Activated T-cell treated with anti-CD3 and anti-CD28 coated beads, Interleukin-2, amount 50 U/mL, for 72 hours (primary cell): ENCODE measurements at regions not wholly inside any gene's neighbourhood (a gene's known extent, or its start where the extent isn't known, plus 50 kb on each side); places are given as distances from the start of the nearest gene placed in this dataset.
A peak's percentile ranks its signal among the peaks of the same experiment; 100 is the strongest.

Source experiments
- ATAC-seq, 2 donors: fragments of 150-1000 bp; cut with Tn5 transposase; replicated peaks in 1 of 2; 2 replicates each; pipeline ENCODE4 v1.10.0; 2021; ENCODE audit warnings: moderate library complexity in 2 of 2, mild to moderate bottlenecking in 1 of 2
- DNase-seq, 2 donors: peaks; one replicate each; pipeline ENCODE4 v3.0.0; 2021 to 2022; ENCODE audit warnings: mixed read lengths in 1 of 2
- H3K27ac Mint-ChIP-seq: one replicate; pipeline ENCODE4 v1.8.0; 2022; ENCODE audit warnings: mild to moderate bottlenecking, moderate library complexity, mixed read lengths
- H3K27me3 Mint-ChIP-seq: one replicate; pipeline ENCODE4 v1.8.0; 2022; ENCODE audit warnings: low read depth, mixed read lengths
- H3K36me3 Mint-ChIP-seq, 2 donors: one replicate each; pipeline ENCODE4 v1.8.0; 2022; ENCODE audit warnings: mixed read lengths in 2 of 2, mild to moderate bottlenecking in 1 of 2; ENCODE audit not compliant: insufficient read depth in 2 of 2
- H3K4me1 Mint-ChIP-seq: one replicate; pipeline ENCODE4 v1.8.0; 2022; ENCODE audit warnings: low read depth, mixed read lengths
- H3K4me3 Mint-ChIP-seq, 2 donors: one replicate each; pipeline ENCODE4 v1.8.0; 2022; ENCODE audit warnings: mild to moderate bottlenecking in 2 of 2, mixed read lengths in 2 of 2, moderate library complexity in 2 of 2
- H3K9me3 Mint-ChIP-seq, 2 donors: one replicate each; pipeline ENCODE4 v1.8.0; 2022; ENCODE audit warnings: mixed read lengths in 2 of 2

- H3K27me3 Mint-ChIP-seq, result peaks cover 2% of the 10 kb centered on the region
- no peaks in the 10 kb centered on the region for H3K36me3 Mint-ChIP-seq
- DNase-seq (peak; percentile 5 to 12), ATAC-seq (peak in 1 of 2 donors; percentile 38)
- H3K4me3 Mint-ChIP-seq, result no peak overlapping the region
- no peaks in the 10 kb centered on the region for H3K9me3 Mint-ChIP-seq
- no peak overlapping the region for H3K27ac Mint-ChIP-seq
- peaks cover 6% of the 10 kb centered on the region for H3K4me1 Mint-ChIP-seq
Measured at GRCh38 chr1:37288900-37289299, 185.5 kb upstream of the ZC3H12A start.

DNA sequence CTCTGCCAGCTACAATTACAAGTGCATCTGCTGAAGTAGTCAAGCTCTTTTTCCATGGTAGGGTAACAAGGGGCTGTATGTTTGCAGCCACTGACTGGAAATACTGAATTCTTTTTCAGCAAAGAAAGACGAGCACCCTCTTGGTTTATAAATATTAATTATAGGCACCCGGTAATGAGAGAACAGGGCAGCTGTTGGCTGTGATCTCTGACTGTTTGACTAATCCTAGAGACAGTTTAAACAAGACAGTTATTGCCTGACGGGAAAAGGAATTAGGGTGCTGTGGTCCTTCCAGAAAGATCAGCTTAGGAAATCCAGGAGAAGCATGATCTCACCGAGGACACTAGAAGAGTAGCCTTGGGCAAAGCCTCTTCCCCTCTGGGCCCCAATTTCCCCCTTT lies 183.7 kb upstream of the ZC3H12A start:
- no peak overlapping the region for H3K4me3 Mint-ChIP-seq
- ATAC-seq (no peak), DNase-seq (no peak)
- H3K9me3 Mint-ChIP-seq, result no peaks in the 10 kb centered on the region
- peaks cover 6% of the 10 kb centered on the region for H3K4me1 Mint-ChIP-seq
- no peaks in the 10 kb centered on the region for H3K36me3 Mint-ChIP-seq
- no peak overlapping the region for H3K27ac Mint-ChIP-seq
- H3K27me3 Mint-ChIP-seq, result peaks cover 12% of the 10 kb centered on the region

DNA sequence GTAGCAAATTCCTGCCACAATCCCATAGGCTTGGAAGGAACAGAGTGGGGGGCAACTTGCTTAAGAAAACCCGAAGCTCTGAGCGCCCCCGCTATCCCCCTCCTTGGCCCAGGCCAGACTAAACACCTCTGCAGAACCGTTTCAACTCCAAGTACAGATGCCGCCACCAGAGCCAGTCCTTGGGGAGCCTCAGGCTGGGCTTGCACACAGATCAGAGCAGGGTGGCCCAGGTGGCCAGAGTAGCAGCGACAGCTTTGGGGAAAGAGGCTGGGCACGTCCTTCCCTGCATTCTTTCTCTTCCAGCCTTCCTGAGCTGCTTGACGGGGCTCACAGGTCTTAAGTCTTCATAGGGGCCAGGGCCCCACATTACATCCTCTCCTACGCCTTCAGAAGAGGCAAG lies 181.6 kb upstream of the ZC3H12A start:
- DNase-seq (no peak), ATAC-seq (no peak)
- Mint-ChIP-seq H3K4me3 (no peak overlapping the region), H3K27me3 (peaks cover 20% of the 10 kb centered on the region), H3K4me1 (peaks cover 6% of the 10 kb centered on the region), H3K27ac (no peak overlapping the region), H3K36me3 (no peaks in the 10 kb centered on the region), H3K9me3 (no peaks in the 10 kb centered on the region)

GRCh38 chr1:37294096-37294495 lies 180.3 kb upstream of the ZC3H12A start:
- Mint-ChIP-seq H3K27me3 (peaks cover 29% of the 10 kb centered on the region), H3K36me3 (no peaks in the 10 kb centered on the region), H3K27ac (no peak overlapping the region), H3K9me3 (no peaks in the 10 kb centered on the region), H3K4me1 (peaks cover 1% of the 10 kb centered on the region), H3K4me3 (no peak overlapping the region)
- no peak for DNase-seq
- ATAC-seq, result no peak

DNA sequence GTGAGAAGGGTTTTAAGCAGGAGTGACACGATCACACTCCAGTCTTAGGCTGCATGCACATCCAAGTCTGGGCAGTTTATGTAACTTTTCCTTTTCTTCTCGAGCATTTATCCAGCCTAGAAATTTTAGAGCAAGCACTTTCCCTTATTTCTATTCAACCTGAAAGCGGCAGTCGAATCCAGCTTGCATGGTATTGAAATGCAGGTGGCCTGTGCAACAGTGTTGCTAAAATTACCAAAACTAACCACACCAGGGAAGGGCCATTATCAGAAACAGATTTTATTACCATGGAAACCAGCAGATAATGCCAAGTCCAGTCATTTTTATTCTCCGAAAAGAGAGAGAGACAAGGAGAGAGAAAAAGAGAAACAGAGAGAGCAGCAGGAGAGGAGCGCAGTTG lies 179.9 kb upstream of the ZC3H12A start:
- no peaks in the 10 kb centered on the region for H3K4me1 Mint-ChIP-seq
- no peak overlapping the region for H3K27ac Mint-ChIP-seq
- DNase-seq (no peak), ATAC-seq (no peak)
- H3K9me3 Mint-ChIP-seq, result no peaks in the 10 kb centered on the region
- no peaks in the 10 kb centered on the region for H3K36me3 Mint-ChIP-seq
- peaks cover 29% of the 10 kb centered on the region for H3K27me3 Mint-ChIP-seq
- no peak overlapping the region for H3K4me3 Mint-ChIP-seq

DNA sequence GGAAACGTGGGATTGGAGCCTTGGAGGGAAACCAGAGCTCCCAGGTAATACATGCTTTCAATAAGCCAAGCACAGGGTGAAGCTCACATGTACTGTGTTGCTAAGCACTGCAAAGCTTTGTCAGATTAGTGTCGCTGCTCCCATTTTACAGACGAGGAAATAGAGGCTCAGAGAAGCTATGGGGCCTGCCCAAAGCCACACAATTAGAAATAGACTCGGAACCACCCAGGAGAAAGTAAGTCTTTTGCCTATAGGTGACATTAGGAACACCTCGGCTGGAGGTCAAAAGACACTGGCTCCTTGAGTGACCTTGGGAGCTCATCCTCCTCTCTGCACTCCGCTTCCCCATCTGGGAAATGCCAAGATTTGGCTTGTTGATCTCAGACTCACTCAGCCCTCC lies 175.6 kb upstream of the ZC3H12A start:
- Mint-ChIP-seq H3K27ac (no peak overlapping the region), H3K27me3 (peaks cover 29% of the 10 kb centered on the region), H3K4me1 (no peaks in the 10 kb centered on the region), H3K4me3 (no peak overlapping the region), H3K9me3 (no peaks in the 10 kb centered on the region), H3K36me3 (no peaks in the 10 kb centered on the region)
- ATAC-seq, result no peak
- no peak for DNase-seq

GRCh38 chr1:37299216-37299615 lies 175.2 kb upstream of the ZC3H12A start:
- Mint-ChIP-seq H3K4me1 (no peaks in the 10 kb centered on the region), H3K36me3 (no peaks in the 10 kb centered on the region), H3K4me3 (no peak overlapping the region), H3K9me3 (no peaks in the 10 kb centered on the region), H3K27me3 (peaks cover 28% of the 10 kb centered on the region), H3K27ac (no peak overlapping the region)
- DNase-seq, result no peak
- ATAC-seq, result no peak

DNA sequence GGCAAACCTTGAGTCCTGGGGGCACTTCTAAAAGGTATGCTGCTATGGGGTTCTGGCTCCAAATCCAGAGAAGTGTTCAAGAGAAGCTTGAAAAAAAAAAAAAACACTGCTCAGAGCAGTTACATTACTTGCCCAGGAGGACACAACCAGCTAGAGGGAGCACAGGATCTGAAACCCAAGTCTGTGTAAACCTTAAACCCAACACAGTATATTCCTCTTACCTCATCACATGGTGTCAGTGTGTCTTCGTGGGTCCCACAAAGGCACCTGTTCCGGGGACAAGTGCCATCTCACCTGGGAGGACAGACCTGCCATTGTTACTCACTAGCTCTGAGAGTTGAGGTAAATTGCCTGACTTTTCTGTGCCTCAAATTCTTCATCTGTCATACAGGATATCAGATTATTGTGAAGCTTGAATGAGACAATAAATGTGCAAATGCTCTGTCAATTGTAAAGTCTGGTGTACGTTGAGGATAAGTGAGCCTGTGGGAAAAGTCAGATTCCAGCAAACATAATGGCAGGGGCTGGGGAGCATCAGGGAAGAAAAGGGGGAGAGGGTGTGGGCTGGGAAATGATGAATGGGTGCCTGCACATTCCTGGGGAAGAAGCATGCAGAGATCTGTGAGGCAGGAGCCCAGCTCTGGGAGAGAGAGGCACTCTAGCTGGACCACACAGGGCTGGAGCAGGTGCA lies 170.4 kb upstream of the ZC3H12A start:
- Mint-ChIP-seq H3K27me3 (peaks cover 19% of the 10 kb centered on the region), H3K4me3 (no peak overlapping the region), H3K27ac (no peak overlapping the region), H3K36me3 (no peaks in the 10 kb centered on the region), H3K4me1 (no peaks in the 10 kb centered on the region), H3K9me3 (no peaks in the 10 kb centered on the region)
- DNase-seq (no peak), ATAC-seq (no peak)

DNA sequence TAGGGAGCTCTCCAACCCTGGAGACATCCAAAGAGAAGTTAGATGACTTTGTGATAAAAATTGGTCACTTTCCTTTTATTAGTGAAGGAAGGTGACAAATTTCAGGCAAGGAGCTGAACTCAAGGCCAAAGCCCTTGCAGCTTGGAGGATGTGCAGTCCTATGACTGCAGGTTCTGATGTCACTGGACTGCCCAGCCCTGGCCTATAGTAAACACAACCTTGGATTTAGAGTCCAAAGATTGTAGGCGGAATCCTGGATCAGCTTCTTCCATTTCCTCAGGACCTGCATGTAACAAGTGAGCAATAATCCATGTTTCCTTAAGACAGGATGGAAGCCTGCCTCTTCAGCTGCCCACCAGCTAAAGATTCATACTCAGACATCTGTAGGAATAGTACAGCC lies 169.3 kb upstream of the ZC3H12A start:
- Mint-ChIP-seq H3K4me3 (no peak overlapping the region), H3K9me3 (no peaks in the 10 kb centered on the region), H3K4me1 (no peaks in the 10 kb centered on the region), H3K36me3 (no peaks in the 10 kb centered on the region), H3K27ac (no peak overlapping the region), H3K27me3 (peaks cover 19% of the 10 kb centered on the region)
- no peak for ATAC-seq
- no peak for DNase-seq

GRCh38 chr1:37305841-37306240 lies 168.5 kb upstream of the ZC3H12A start:
- no peak overlapping the region for H3K27ac Mint-ChIP-seq
- no peak overlapping the region for H3K4me3 Mint-ChIP-seq
- H3K27me3 Mint-ChIP-seq, result peaks cover 19% of the 10 kb centered on the region
- no peaks in the 10 kb centered on the region for H3K36me3 Mint-ChIP-seq
- H3K9me3 Mint-ChIP-seq, result no peaks in the 10 kb centered on the region
- DNase-seq (no peak), ATAC-seq (no peak)
- H3K4me1 Mint-ChIP-seq, result no peaks in the 10 kb centered on the region

GRCh38 chr1:37306461-37306860 lies 167.9 kb upstream of the ZC3H12A start:
- H3K9me3 Mint-ChIP-seq, result no peaks in the 10 kb centered on the region
- peaks cover 19% of the 10 kb centered on the region for H3K27me3 Mint-ChIP-seq
- ATAC-seq (no peak), DNase-seq (no peak)
- no peak overlapping the region for H3K4me3 Mint-ChIP-seq
- H3K27ac Mint-ChIP-seq, result no peak overlapping the region
- no peaks in the 10 kb centered on the region for H3K36me3 Mint-ChIP-seq
- no peaks in the 10 kb centered on the region for H3K4me1 Mint-ChIP-seq

- Mint-ChIP-seq H3K4me1 (no peaks in the 10 kb centered on the region), H3K27me3 (peaks cover 22% of the 10 kb centered on the region), H3K36me3 (no peaks in the 10 kb centered on the region), H3K4me3 (no peak overlapping the region), H3K27ac (no peak overlapping the region), H3K9me3 (no peaks in the 10 kb centered on the region)
- ATAC-seq, result no peak
- no peak for DNase-seq
Measured at GRCh38 chr1:37306871-37307270, 167.5 kb upstream of the ZC3H12A start.

DNA sequence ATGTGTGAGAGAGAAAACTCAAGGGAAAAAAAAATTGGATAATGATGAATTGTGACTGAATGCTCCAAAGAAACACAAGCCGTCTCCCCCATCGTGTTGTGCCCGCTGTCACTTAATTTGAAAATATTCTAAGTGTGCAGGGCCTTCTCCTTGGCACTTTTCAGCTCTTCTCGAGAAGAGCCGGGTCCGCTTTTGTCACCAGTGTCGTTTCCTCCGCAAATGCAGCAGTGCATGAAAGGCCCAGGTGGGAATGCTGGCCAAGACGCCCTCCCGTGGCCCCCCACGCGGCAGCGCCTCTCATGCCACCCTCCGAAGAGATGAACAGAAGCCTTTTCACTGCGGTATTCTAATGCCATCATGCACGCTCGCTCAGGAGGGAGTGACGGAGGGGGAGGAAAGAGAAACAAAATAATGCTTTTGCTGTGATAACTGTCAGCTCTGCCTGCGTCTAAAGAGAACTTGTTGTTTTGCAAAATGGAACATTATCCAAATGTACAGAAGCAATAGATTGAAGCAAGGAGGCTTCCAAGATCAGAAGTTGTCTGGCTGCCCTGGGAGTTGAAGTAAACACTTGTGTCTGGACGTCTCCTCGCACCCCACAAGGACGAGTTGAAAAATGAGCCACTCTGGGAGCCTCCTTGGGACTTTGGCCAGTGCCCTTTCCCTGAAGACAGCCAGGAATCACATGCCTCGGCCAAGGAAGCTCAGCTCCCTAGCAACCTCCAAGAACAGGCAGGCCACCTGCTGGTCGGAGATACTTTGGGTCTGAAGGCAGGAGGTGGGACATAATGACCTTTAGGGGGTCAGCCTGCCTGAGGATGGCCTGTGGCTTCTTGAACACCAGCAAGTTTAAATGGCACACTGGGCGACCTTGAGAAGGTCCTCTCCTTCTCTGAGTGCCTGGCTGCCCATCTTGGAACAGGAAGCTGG lies 166.1 kb upstream of the ZC3H12A start:
- peaks cover 31% of the 10 kb centered on the region for H3K27me3 Mint-ChIP-seq
- H3K9me3 Mint-ChIP-seq, result no peaks in the 10 kb centered on the region
- H3K4me1 Mint-ChIP-seq, result no peaks in the 10 kb centered on the region
- H3K4me3 Mint-ChIP-seq, result no peak overlapping the region
- no peaks in the 10 kb centered on the region for H3K36me3 Mint-ChIP-seq
- no peak for ATAC-seq
- DNase-seq, result no peak
- no peak overlapping the region for H3K27ac Mint-ChIP-seq
